Endodermal cell (in vitro differentiated cells): ENCODE measurements at regions not wholly inside any gene's neighbourhood (a gene's known extent, or its start where the extent isn't known, plus 50 kb on each side); places are given as distances from the start of the nearest gene placed in this dataset.

Source experiments
- DNase-seq: peaks from one replicate; pipeline ENCODE4 v3.0.0-alpha.2; 2017
- H3K27ac ChIP-seq: 2 replicates; pipeline ENCODE4 v1.5.1; 2013; ENCODE audit warnings: mild to moderate bottlenecking, low read depth, low read length, moderate library complexity
- H3K27me3 ChIP-seq: 2 replicates; pipeline ENCODE4 v1.6.1; 2013; ENCODE audit warnings: mild to moderate bottlenecking, low read length, moderate library complexity; ENCODE audit not compliant: insufficient read depth, control insufficient read depth, poor library complexity, severe bottlenecking
- H3K36me3 ChIP-seq: 2 replicates; pipeline ENCODE4 v1.7.0; 2013; ENCODE audit warnings: mild to moderate bottlenecking, low read length, moderate library complexity; ENCODE audit not compliant: control insufficient read depth, insufficient read depth
- H3K4me1 ChIP-seq: one replicate; pipeline ENCODE4 v1.7.0; 2013; ENCODE audit warnings: low read length; ENCODE audit not compliant: control insufficient read depth, insufficient read depth
- H3K4me3 ChIP-seq: 2 replicates; pipeline ENCODE4 v1.5.1; 2013; ENCODE audit warnings: mild to moderate bottlenecking, low read length, moderate library complexity
- H3K9ac ChIP-seq: 2 replicates; pipeline ENCODE4 v1.6.1; 2013; ENCODE audit warnings: mild to moderate bottlenecking, low read length, moderate library complexity; ENCODE audit not compliant: poor library complexity, severe bottlenecking; ENCODE audit errors: extremely low read depth
- H3K9me3 ChIP-seq: 2 replicates; pipeline ENCODE4 v1.6.1; 2013; ENCODE audit warnings: mild to moderate bottlenecking, low read length, moderate library complexity; ENCODE audit not compliant: control insufficient read depth
- H3K27ac Mint-ChIP-seq: 2 replicates; pipeline ENCODE4 v1.8.0; 2020; ENCODE audit warnings: mixed read lengths
- H3K27me3 Mint-ChIP-seq: 2 replicates; pipeline ENCODE4 v1.8.0; 2021; ENCODE audit warnings: mild to moderate bottlenecking, mixed read lengths; ENCODE audit not compliant: insufficient read depth
- H3K36me3 Mint-ChIP-seq: 2 replicates; pipeline ENCODE4 v1.8.0; 2020; ENCODE audit warnings: low read depth, mixed read lengths
- H3K4me1 Mint-ChIP-seq: 2 replicates; pipeline ENCODE4 v1.8.0; 2020; ENCODE audit warnings: mixed read lengths
- H3K4me3 Mint-ChIP-seq: 2 replicates; pipeline ENCODE4 v1.8.0; 2020; ENCODE audit warnings: mild to moderate bottlenecking, moderate library complexity, mixed read lengths
- H3K9me3 Mint-ChIP-seq: 2 replicates; pipeline ENCODE4 v1.8.0; 2020; ENCODE audit warnings: mild to moderate bottlenecking, mixed read lengths
- CTCF ChIP-seq: fragments of 200-600 bp; sonication (generic); conservative IDR thresholded peaks from 2 replicates; pipeline ENCODE4 v1.5.0; 2021; ENCODE audit warnings: antibody characterized with exemption, mild to moderate bottlenecking
- WGBS, 2 experiments: methylation state at CpG; one replicate each; pipeline versions ENCODE4 v1.1.5 to v1.1.7; 2013; ENCODE audit warnings: missing lambda C conversion rate in 2 of 2, mixed read lengths in 1 of 2; ENCODE audit not compliant: insufficient coverage in 1 of 2, insufficient read length in 1 of 2; 5-methylcytosine and 5-hydroxymethylcytosine counted together

- Histone ChIP-seq H3K9me3 (no peaks in the 10 kb centered on the region), H3K27ac (no peak overlapping the region), H3K36me3 (no peaks in the 10 kb centered on the region), H3K4me3 (no peak overlapping the region), H3K4me1 (no peaks in the 10 kb centered on the region), H3K27me3 (peaks cover 15% of the 10 kb centered on the region), H3K9ac (no peak overlapping the region)
- no peak for TF ChIP-seq CTCF
- peaks cover 58% of the 10 kb centered on the region for H3K27me3 Mint-ChIP-seq
- 92% methylated on average over 4 of the region's 4 CpGs; no CpG with 5 or more reads in 1 of the 2 experiments for WGBS, 2 experiments
- H3K9me3 Mint-ChIP-seq: peaks cover 3% of the 10 kb centered on the region
- no peak overlapping the region for H3K4me3 Mint-ChIP-seq
- H3K4me1 Mint-ChIP-seq: no peaks in the 10 kb centered on the region
- no peak overlapping the region for H3K27ac Mint-ChIP-seq
- H3K36me3 Mint-ChIP-seq: no peaks in the 10 kb centered on the region
- DNase-seq: no peak
Observed at GRCh38 chr15:99921101-99921500, 187.9 kb upstream of the LYSMD4 start.

GRCh38 chr15:99918072-99918471 is 184.8 kb upstream of the LYSMD4 start:
- no peaks in the 10 kb centered on the region for H3K36me3 Mint-ChIP-seq
- H3K9me3 ChIP-seq: no peaks in the 10 kb centered on the region
- no peak overlapping the region for H3K4me3 Mint-ChIP-seq
- no peaks in the 10 kb centered on the region for H3K4me1 ChIP-seq
- peaks cover 31% of the 10 kb centered on the region for H3K27me3 Mint-ChIP-seq
- no peak overlapping the region for H3K27ac ChIP-seq
- H3K4me1 Mint-ChIP-seq: no peaks in the 10 kb centered on the region
- no peaks in the 10 kb centered on the region for H3K9me3 Mint-ChIP-seq
- no peak overlapping the region for H3K27ac Mint-ChIP-seq
- no peaks in the 10 kb centered on the region for H3K36me3 ChIP-seq
- no peak overlapping the region for H3K9ac ChIP-seq
- TF ChIP-seq CTCF: no peak
- no peaks in the 10 kb centered on the region for H3K27me3 ChIP-seq
- 88 to 94% methylated on average over 1 to 9 of the region's 9 CpGs for WGBS, 2 experiments
- H3K4me3 ChIP-seq: no peak overlapping the region
- DNase-seq: no peak

GRCh38 chr15:99917252-99917651 is 184.0 kb upstream of the LYSMD4 start:
- peaks cover 26% of the 10 kb centered on the region for H3K27me3 Mint-ChIP-seq
- no peak overlapping the region for H3K4me3 Mint-ChIP-seq
- H3K9me3 Mint-ChIP-seq: no peaks in the 10 kb centered on the region
- no peak overlapping the region for H3K9ac ChIP-seq
- H3K36me3 Mint-ChIP-seq: no peaks in the 10 kb centered on the region
- no peaks in the 10 kb centered on the region for H3K4me1 Mint-ChIP-seq
- no peak for DNase-seq
- no peaks in the 10 kb centered on the region for H3K27me3 ChIP-seq
- H3K4me1 ChIP-seq: no peaks in the 10 kb centered on the region
- H3K27ac Mint-ChIP-seq: no peak overlapping the region
- WGBS, 2 experiments: 92 to 96% methylated on average over 4 to 6 of the region's 6 CpGs
- H3K36me3 ChIP-seq: no peaks in the 10 kb centered on the region
- TF ChIP-seq CTCF: no peak
- no peak overlapping the region for H3K27ac ChIP-seq
- no peaks in the 10 kb centered on the region for H3K9me3 ChIP-seq
- no peak overlapping the region for H3K4me3 ChIP-seq
